NB4 (cell line): ENCODE measurements at regions not wholly inside any gene's neighbourhood (a gene's known extent, or its start where the extent isn't known, plus 50 kb on each side); places are given as distances from the start of the nearest gene placed in this dataset.

Source experiments
- POLR2A ChIP-seq: IDR thresholded peaks from 2 replicates; pipeline ENCODE4 v1.6.1; 2011; ENCODE audit warnings: mild to moderate bottlenecking; ENCODE audit not compliant: insufficient read length; ENCODE audit errors: extremely low read depth
- TF ChIP-seq, protein P1 (sequence below): IDR thresholded peaks from one replicate; pipeline ENCODE4 v1.5.1; 2012; ENCODE audit warnings: low read depth, low read length

DNA sequence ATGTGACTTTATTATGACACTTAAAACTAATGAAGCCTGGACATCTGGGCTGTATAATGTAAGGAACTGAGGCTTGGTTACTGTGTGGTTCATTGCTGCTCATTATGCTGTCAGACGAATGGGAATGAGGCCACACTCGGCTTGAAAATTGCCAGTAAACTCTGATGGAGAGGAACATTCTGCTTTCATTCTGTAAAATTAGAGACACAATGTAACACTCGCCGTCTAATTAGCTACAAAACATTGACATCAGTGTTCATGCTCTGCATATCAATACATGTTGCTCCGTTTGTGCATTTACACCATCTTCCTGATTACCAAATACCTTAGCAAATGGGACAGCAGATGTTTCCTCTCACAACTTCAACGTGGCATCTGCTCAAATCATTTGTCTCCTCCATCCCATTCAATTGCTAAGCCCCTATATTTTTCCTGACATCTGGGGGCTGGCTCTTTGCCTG lies 133.0 kb downstream of the SLC28A3 start:
- TF ChIP-seq, protein P1, sequence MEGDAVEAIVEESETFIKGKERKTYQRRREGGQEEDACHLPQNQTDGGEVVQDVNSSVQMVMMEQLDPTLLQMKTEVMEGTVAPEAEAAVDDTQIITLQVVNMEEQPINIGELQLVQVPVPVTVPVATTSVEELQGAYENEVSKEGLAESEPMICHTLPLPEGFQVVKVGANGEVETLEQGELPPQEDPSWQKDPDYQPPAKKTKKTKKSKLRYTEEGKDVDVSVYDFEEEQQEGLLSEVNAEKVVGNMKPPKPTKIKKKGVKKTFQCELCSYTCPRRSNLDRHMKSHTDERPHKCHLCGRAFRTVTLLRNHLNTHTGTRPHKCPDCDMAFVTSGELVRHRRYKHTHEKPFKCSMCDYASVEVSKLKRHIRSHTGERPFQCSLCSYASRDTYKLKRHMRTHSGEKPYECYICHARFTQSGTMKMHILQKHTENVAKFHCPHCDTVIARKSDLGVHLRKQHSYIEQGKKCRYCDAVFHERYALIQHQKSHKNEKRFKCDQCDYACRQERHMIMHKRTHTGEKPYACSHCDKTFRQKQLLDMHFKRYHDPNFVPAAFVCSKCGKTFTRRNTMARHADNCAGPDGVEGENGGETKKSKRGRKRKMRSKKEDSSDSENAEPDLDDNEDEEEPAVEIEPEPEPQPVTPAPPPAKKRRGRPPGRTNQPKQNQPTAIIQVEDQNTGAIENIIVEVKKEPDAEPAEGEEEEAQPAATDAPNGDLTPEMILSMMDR = no peak
- TF ChIP-seq POLR2A = no peak
